Panc1 (cell line): ENCODE measurements at regions not wholly inside any gene's neighbourhood (a gene's known extent, or its start where the extent isn't known, plus 50 kb on each side); places are given as distances from the start of the nearest gene placed in this dataset.

Experiments used
- CTCF ChIP-seq: fragments of 450-650 bp; IDR thresholded peaks from 2 replicates; pipeline ENCODE4 v1.5.1; 2017; ENCODE audit warnings: mild to moderate bottlenecking
- POLR2AphosphoS5 ChIP-seq: IDR thresholded peaks from 2 replicates; pipeline ENCODE4 v1.6.1; 2012; ENCODE audit warnings: mild to moderate bottlenecking, low read depth, low read length, moderate library complexity
- SIN3A ChIP-seq: IDR thresholded peaks from 2 replicates; pipeline ENCODE4 v1.6.1; 2012; ENCODE audit warnings: low read depth, mild to moderate bottlenecking, low read length, moderate library complexity, borderline replicate concordance; ENCODE audit not compliant: insufficient read depth
- TF ChIP-seq, protein P1 (sequence below), 2 experiments: IDR thresholded peaks; 2 replicates each; pipeline ENCODE4 v1.6.1; 2011 to 2012; ENCODE audit warnings: low read depth in 2 of 2, control low read depth in 1 of 2, low read length in 1 of 2, mild to moderate bottlenecking in 1 of 2, moderate library complexity in 1 of 2; ENCODE audit not compliant: insufficient read depth in 1 of 2

- TF ChIP-seq, protein P1, sequence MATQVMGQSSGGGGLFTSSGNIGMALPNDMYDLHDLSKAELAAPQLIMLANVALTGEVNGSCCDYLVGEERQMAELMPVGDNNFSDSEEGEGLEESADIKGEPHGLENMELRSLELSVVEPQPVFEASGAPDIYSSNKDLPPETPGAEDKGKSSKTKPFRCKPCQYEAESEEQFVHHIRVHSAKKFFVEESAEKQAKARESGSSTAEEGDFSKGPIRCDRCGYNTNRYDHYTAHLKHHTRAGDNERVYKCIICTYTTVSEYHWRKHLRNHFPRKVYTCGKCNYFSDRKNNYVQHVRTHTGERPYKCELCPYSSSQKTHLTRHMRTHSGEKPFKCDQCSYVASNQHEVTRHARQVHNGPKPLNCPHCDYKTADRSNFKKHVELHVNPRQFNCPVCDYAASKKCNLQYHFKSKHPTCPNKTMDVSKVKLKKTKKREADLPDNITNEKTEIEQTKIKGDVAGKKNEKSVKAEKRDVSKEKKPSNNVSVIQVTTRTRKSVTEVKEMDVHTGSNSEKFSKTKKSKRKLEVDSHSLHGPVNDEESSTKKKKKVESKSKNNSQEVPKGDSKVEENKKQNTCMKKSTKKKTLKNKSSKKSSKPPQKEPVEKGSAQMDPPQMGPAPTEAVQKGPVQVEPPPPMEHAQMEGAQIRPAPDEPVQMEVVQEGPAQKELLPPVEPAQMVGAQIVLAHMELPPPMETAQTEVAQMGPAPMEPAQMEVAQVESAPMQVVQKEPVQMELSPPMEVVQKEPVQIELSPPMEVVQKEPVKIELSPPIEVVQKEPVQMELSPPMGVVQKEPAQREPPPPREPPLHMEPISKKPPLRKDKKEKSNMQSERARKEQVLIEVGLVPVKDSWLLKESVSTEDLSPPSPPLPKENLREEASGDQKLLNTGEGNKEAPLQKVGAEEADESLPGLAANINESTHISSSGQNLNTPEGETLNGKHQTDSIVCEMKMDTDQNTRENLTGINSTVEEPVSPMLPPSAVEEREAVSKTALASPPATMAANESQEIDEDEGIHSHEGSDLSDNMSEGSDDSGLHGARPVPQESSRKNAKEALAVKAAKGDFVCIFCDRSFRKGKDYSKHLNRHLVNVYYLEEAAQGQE (IDR thresholded peaks at IDR 0.05; ENCODE audit: insufficient read depth in 1 of 2, low read depth in 2 of 2, low read length in 1 of 2) = no peak
- TF ChIP-seq CTCF = no peak
- no peak for TF ChIP-seq SIN3A
- no peak for TF ChIP-seq POLR2AphosphoS5
Observed at GRCh38 chr2:3059141-3059925, 318.3 kb downstream of the EIPR1 start.
